HEK293 (cell line): ENCODE measurements at regions not wholly inside any gene's neighbourhood (a gene's known extent, or its start where the extent isn't known, plus 50 kb on each side); places are given as distances from the start of the nearest gene placed in this dataset.

Source experiments
- ATF2 ChIP-seq: fragments of 450-650 bp; formaldehyde crosslinking; IDR thresholded peaks from 2 replicates; pipeline ENCODE4 v1.5.1; 2016; ENCODE audit warnings: missing biosample characterization, missing genetic modification characterization, low read depth
- CTCF ChIP-seq: fragments of 450-650 bp; formaldehyde crosslinking; IDR thresholded peaks from 2 replicates; pipeline ENCODE4 v1.5.1; 2016; ENCODE audit warnings: missing biosample characterization, missing genetic modification characterization
- KLF10 ChIP-seq: fragments of 450-650 bp; IDR thresholded peaks from 2 replicates; pipeline ENCODE4 v1.5.1; 2018; ENCODE audit warnings: missing biosample characterization, mild to moderate bottlenecking, missing genetic modification characterization
- KLF8 ChIP-seq: fragments of 450-650 bp; formaldehyde crosslinking; IDR thresholded peaks from 2 replicates; pipeline ENCODE4 v1.5.1; 2016; ENCODE audit warnings: missing biosample characterization, missing genetic modification characterization
- OSR2 ChIP-seq: fragments of 450-650 bp; formaldehyde crosslinking; IDR thresholded peaks from 2 replicates; pipeline ENCODE4 v1.5.1; 2016; ENCODE audit warnings: missing biosample characterization, missing genetic modification characterization
- ZFP41 ChIP-seq: fragments of 450-650 bp; formaldehyde crosslinking; IDR thresholded peaks from 2 replicates; pipeline ENCODE4 v1.5.1; 2016; ENCODE audit warnings: missing biosample characterization, missing genetic modification characterization, borderline replicate concordance
- ZNF146 ChIP-seq: fragments of 450-650 bp; formaldehyde crosslinking; IDR thresholded peaks from 2 replicates; pipeline ENCODE4 v1.5.1; 2016; ENCODE audit warnings: missing biosample characterization, missing genetic modification characterization
- ZNF280D ChIP-seq: fragments of 450-650 bp; formaldehyde crosslinking; IDR thresholded peaks from 2 replicates; pipeline ENCODE4 v1.5.1; 2016; ENCODE audit warnings: missing biosample characterization, missing genetic modification characterization
- ZNF404 ChIP-seq: fragments of 450-650 bp; formaldehyde crosslinking; IDR thresholded peaks from 2 replicates; pipeline ENCODE4 v1.5.1; 2017; ENCODE audit warnings: missing biosample characterization, missing genetic modification characterization
- ZNF621 ChIP-seq: fragments of 450-650 bp; formaldehyde crosslinking; IDR thresholded peaks from 2 replicates; pipeline ENCODE4 v1.5.1; 2017; ENCODE audit warnings: missing biosample characterization, missing genetic modification characterization
- ZNF776 ChIP-seq: fragments of 450-650 bp; formaldehyde crosslinking; IDR thresholded peaks from 2 replicates; pipeline ENCODE4 v1.5.0; 2017; ENCODE audit warnings: missing biosample characterization, missing genetic modification characterization, borderline replicate concordance

- TF ChIP-seq CTCF (tag by site-specific recombination): no peak
- TF ChIP-seq ZNF146 (tag by site-specific recombination): no peak
- TF ChIP-seq OSR2 (tag by site-specific recombination): no peak
- no peak for TF ChIP-seq ATF2 (tag by site-specific recombination)
- TF ChIP-seq ZNF621 (tag by site-specific recombination): no peak
- TF ChIP-seq ZFP41 (tag by site-specific recombination): no peak
- no peak for TF ChIP-seq KLF10 (tag by site-specific recombination)
- TF ChIP-seq ZNF280D: no peak
- TF ChIP-seq ZNF776: no peak
- no peak for TF ChIP-seq ZNF404 (tag by site-specific recombination)
- TF ChIP-seq KLF8 (tag by site-specific recombination): no peak
Observed at GRCh38 chr6:99219788-99220187, 129.7 kb downstream of the FAXC start.
